H9 (cell line): ENCODE measurements at regions not wholly inside any gene's neighbourhood (a gene's known extent, or its start where the extent isn't known, plus 50 kb on each side); places are given as distances from the start of the nearest gene placed in this dataset.

Experiments used
- DNase-seq: peaks from one replicate; pipeline ENCODE4 v3.0.0-alpha.2; 2017
- H2AFZ ChIP-seq: one replicate; pipeline ENCODE4 v1.6.1; 2013; ENCODE audit warnings: mild to moderate bottlenecking, low read length, control low read depth, moderate library complexity
- H2AK5ac ChIP-seq: 2 replicates; pipeline ENCODE4 v1.6.1; 2013; ENCODE audit warnings: low read length, control low read depth, mixed read lengths; ENCODE audit not compliant: insufficient read length
- H2BK120ac ChIP-seq: one replicate; pipeline ENCODE4 v1.6.1; 2013; ENCODE audit warnings: low read depth, mild to moderate bottlenecking, low read length, control low read depth, inconsistent platforms; ENCODE audit not compliant: poor library complexity, severe bottlenecking
- H2BK12ac ChIP-seq: 2 replicates; pipeline ENCODE4 v1.6.1; 2013; ENCODE audit warnings: low read length, control low read depth, mixed read lengths, low read depth; ENCODE audit not compliant: insufficient read length
- H2BK15ac ChIP-seq: 2 replicates; pipeline ENCODE4 v1.6.1; 2013; ENCODE audit warnings: low read depth, low read length, control low read depth
- H2BK20ac ChIP-seq: one replicate; pipeline ENCODE4 v1.6.1; 2013; ENCODE audit warnings: low read depth, mild to moderate bottlenecking, low read length, control low read depth, inconsistent platforms; ENCODE audit not compliant: poor library complexity, severe bottlenecking
- H2BK5ac ChIP-seq: 2 replicates; pipeline ENCODE4 v1.6.1; 2013; ENCODE audit warnings: low read length, control low read depth, mixed read lengths; ENCODE audit not compliant: insufficient read length
- H3K14ac ChIP-seq: 2 replicates; pipeline ENCODE4 v1.6.1; 2013; ENCODE audit warnings: low read length, control low read depth; ENCODE audit not compliant: insufficient read depth
- H3K18ac ChIP-seq: 2 replicates; pipeline ENCODE4 v1.6.1; 2013; ENCODE audit warnings: low read depth, mild to moderate bottlenecking, mixed read lengths, low read length, control low read depth; ENCODE audit not compliant: insufficient read length
- H3K23ac ChIP-seq: 2 replicates; pipeline ENCODE4 v1.6.1; 2013; ENCODE audit warnings: low read length, control low read depth, mixed read lengths, low read depth; ENCODE audit not compliant: insufficient read length
- H3K23me2 ChIP-seq: 2 replicates; pipeline ENCODE4 v1.6.1; 2013; ENCODE audit warnings: low read depth, mild to moderate bottlenecking, mixed read lengths, low read length, control low read depth; ENCODE audit not compliant: insufficient read length, poor library complexity, severe bottlenecking
- H3K27ac ChIP-seq: 2 replicates; pipeline ENCODE4 v1.5.1; 2013; ENCODE audit warnings: low read length, control low read depth, mixed read lengths, low read depth; ENCODE audit not compliant: insufficient read length
- H3K27me3 ChIP-seq: 2 replicates; pipeline ENCODE4 v1.6.1; 2013; ENCODE audit warnings: low read length, control low read depth, inconsistent platforms; ENCODE audit not compliant: insufficient read depth
- H3K4ac ChIP-seq: 2 replicates; pipeline ENCODE4 v1.6.1; 2013; ENCODE audit warnings: low read depth, mild to moderate bottlenecking, control low read depth, inconsistent platforms, low read length, moderate library complexity
- H3K4me1 ChIP-seq: 2 replicates; pipeline ENCODE4 v1.6.1; 2013; ENCODE audit warnings: low read length, control low read depth, inconsistent platforms; ENCODE audit not compliant: insufficient read depth
- H3K4me2 ChIP-seq: 2 replicates; pipeline ENCODE4 v1.6.1; 2013; ENCODE audit warnings: low read length, control low read depth, mixed read lengths; ENCODE audit not compliant: insufficient read length, insufficient read depth
- H3K56ac ChIP-seq: 2 replicates; pipeline ENCODE4 v1.6.1; 2013; ENCODE audit warnings: low read depth, mild to moderate bottlenecking, mixed read lengths, low read length, control low read depth; ENCODE audit not compliant: insufficient read length
- H3K79me1 ChIP-seq: 2 replicates; pipeline ENCODE4 v1.6.1; 2013; ENCODE audit warnings: low read depth, mild to moderate bottlenecking, moderate library complexity, low read length, control low read depth, inconsistent platforms; ENCODE audit not compliant: insufficient read depth, poor library complexity, severe bottlenecking
- H3K79me2 ChIP-seq: 2 replicates; pipeline ENCODE4 v1.6.1; 2013; ENCODE audit warnings: low read length, control low read depth, inconsistent platforms; ENCODE audit not compliant: insufficient read depth
- H3K9ac ChIP-seq: 2 replicates; pipeline ENCODE4 v1.6.1; 2013; ENCODE audit warnings: low read length, control low read depth, mixed read lengths; ENCODE audit not compliant: insufficient read length; ENCODE audit errors: extremely low read depth
- H3K9me3 ChIP-seq: one replicate; pipeline ENCODE4 v1.6.1; 2013; ENCODE audit warnings: low read depth, low read length, inconsistent platforms; ENCODE audit not compliant: control insufficient read depth
- H3T11ph ChIP-seq: one replicate; pipeline ENCODE4 v1.6.1; 2013; ENCODE audit warnings: mild to moderate bottlenecking, low read length, control low read depth, inconsistent platforms
- H4K20me1 ChIP-seq: one replicate; pipeline ENCODE4 v1.6.1; 2013; ENCODE audit not compliant: control insufficient read depth, insufficient read length, insufficient read depth
- H4K5ac ChIP-seq: 2 replicates; pipeline ENCODE4 v1.6.1; 2013; ENCODE audit warnings: low read depth, mild to moderate bottlenecking, mixed read lengths, low read length, control low read depth; ENCODE audit not compliant: insufficient read length
- H4K8ac ChIP-seq: replicated peaks from 2 replicates; pipeline ENCODE4 v1.6.1; 2013; ENCODE audit warnings: low read length, control low read depth, mixed read lengths, low read depth; ENCODE audit not compliant: insufficient read length
- H4K91ac ChIP-seq: 2 replicates; pipeline ENCODE4 v1.6.1; 2013; ENCODE audit warnings: low read depth, mild to moderate bottlenecking, moderate library complexity, mixed read lengths, low read length, control low read depth; ENCODE audit not compliant: insufficient read length
- H3K27ac Mint-ChIP-seq, 3 experiments: 2 replicates in 2 of 3; 3 replicates in 1 of 3; pipeline ENCODE4 v1.8.0; 2020 to 2021; ENCODE audit warnings: mixed read lengths in 3 of 3, mild to moderate bottlenecking in 1 of 3, moderate library complexity in 1 of 3
- H3K27me3 Mint-ChIP-seq: 2 replicates; pipeline ENCODE4 v1.8.0; 2021; ENCODE audit warnings: low read depth, mild to moderate bottlenecking, moderate library complexity, mixed read lengths
- H3K36me3 Mint-ChIP-seq, 3 experiments: 2 replicates in 2 of 3; 3 replicates in 1 of 3; pipeline ENCODE4 v1.8.0; 2020 to 2021; ENCODE audit warnings: low read depth in 3 of 3, mixed read lengths in 3 of 3; ENCODE audit not compliant: insufficient read depth in 1 of 3
- H3K4me1 Mint-ChIP-seq, 2 experiments: 2 replicates each; pipeline ENCODE4 v1.8.0; 2020; ENCODE audit warnings: mixed read lengths in 2 of 2
- H3K4me3 Mint-ChIP-seq, 2 experiments: 2 replicates in 1 of 2; 3 replicates in 1 of 2; pipeline ENCODE4 v1.8.0; 2020 to 2021; ENCODE audit warnings: mild to moderate bottlenecking in 2 of 2, mixed read lengths in 2 of 2, moderate library complexity in 1 of 2
- H3K9me3 Mint-ChIP-seq, 2 experiments: 2 replicates in 1 of 2; 3 replicates in 1 of 2; pipeline ENCODE4 v1.8.0; 2020; ENCODE audit warnings: mild to moderate bottlenecking in 2 of 2, mixed read lengths in 2 of 2, moderate library complexity in 1 of 2
- WGBS: extraction: QIAGEN DNeasy Blood & Tissue Kit; methylation state at CpG from one replicate; pipeline ENCODE4 v1.1.7; 2013; ENCODE audit warnings: missing lambda C conversion rate, low lambda C conversion rate, mixed read lengths; ENCODE audit not compliant: insufficient read length; ENCODE audit errors: extremely low coverage; 5-methylcytosine and 5-hydroxymethylcytosine counted together
- TF ChIP-seq, protein P1 (sequence below): fragments of 200-600 bp; sonication (generic); conservative IDR thresholded peaks from 3 replicates; pipeline ENCODE4 v1.8.0; 2021; ENCODE audit warnings: antibody characterized with exemption, mild to moderate bottlenecking

DNA sequence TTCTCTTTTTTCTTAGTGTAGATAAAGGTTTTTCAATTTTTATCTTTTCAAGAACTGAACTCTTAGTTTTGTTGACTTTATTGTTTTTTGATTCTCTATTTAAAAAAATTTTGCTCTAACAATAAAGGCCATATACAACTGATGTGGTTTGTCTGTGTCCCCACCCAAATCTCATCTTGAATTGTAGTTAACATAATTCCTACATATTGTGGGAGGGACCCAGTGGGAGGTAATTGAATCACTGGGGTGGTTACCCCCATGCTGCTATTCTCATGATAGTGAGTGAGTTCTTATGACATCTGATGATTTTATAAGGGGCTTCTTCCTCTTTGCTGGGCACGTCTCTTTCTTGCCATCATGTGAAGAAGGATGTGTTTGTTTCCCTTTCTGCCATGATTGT, 199.8 kb downstream of the DHX35 start:
- H3K4me1 ChIP-seq: no peaks in the 10 kb centered on the region
- no peak overlapping the region for H3K9ac ChIP-seq
- H3K27me3 ChIP-seq: no peaks in the 10 kb centered on the region
- peaks cover 2% of the 10 kb centered on the region; the same call in 1 of the 2 replicates for H3K27me3 Mint-ChIP-seq
- peaks cover 0 to 4% of the 10 kb centered on the region in 2 experiments; a peak in 1 of 4 replicates for H3K4me1 Mint-ChIP-seq
- no peaks in the 10 kb centered on the region for H3K79me1 ChIP-seq
- H2AFZ ChIP-seq: no peak overlapping the region
- no peaks in the 10 kb centered on the region for H4K20me1 ChIP-seq
- no peak overlapping the region for H4K5ac ChIP-seq
- H2BK15ac ChIP-seq: no peak overlapping the region
- no peak overlapping the region for H2BK5ac ChIP-seq
- H2BK20ac ChIP-seq: no peak overlapping the region
- H3K14ac ChIP-seq: no peak overlapping the region
- H3K4me3 Mint-ChIP-seq: no peak overlapping the region
- H3K27ac Mint-ChIP-seq: no peak overlapping the region
- H3K9me3 Mint-ChIP-seq: no peaks in the 10 kb centered on the region
- H3K9me3 ChIP-seq: no peaks in the 10 kb centered on the region
- H2BK120ac ChIP-seq: no peak overlapping the region
- no peaks in the 10 kb centered on the region for H3K36me3 Mint-ChIP-seq
- no peak overlapping the region for H3K4ac ChIP-seq
- no peak overlapping the region for H4K91ac ChIP-seq
- H2BK12ac ChIP-seq: no peak overlapping the region
- H3T11ph ChIP-seq: no peak overlapping the region
- WGBS: no CpG with 5 or more reads among the region's 1 CpG
- no peak overlapping the region for H4K8ac ChIP-seq
- TF ChIP-seq, protein P1, sequence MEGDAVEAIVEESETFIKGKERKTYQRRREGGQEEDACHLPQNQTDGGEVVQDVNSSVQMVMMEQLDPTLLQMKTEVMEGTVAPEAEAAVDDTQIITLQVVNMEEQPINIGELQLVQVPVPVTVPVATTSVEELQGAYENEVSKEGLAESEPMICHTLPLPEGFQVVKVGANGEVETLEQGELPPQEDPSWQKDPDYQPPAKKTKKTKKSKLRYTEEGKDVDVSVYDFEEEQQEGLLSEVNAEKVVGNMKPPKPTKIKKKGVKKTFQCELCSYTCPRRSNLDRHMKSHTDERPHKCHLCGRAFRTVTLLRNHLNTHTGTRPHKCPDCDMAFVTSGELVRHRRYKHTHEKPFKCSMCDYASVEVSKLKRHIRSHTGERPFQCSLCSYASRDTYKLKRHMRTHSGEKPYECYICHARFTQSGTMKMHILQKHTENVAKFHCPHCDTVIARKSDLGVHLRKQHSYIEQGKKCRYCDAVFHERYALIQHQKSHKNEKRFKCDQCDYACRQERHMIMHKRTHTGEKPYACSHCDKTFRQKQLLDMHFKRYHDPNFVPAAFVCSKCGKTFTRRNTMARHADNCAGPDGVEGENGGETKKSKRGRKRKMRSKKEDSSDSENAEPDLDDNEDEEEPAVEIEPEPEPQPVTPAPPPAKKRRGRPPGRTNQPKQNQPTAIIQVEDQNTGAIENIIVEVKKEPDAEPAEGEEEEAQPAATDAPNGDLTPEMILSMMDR: no peak
- no peak overlapping the region for H3K27ac ChIP-seq
- H3K23me2 ChIP-seq: no peaks in the 10 kb centered on the region
- no peaks in the 10 kb centered on the region for H3K79me2 ChIP-seq
- no peak overlapping the region for H3K4me2 ChIP-seq
- no peak overlapping the region for H2AK5ac ChIP-seq
- DNase-seq: no peak
- no peak overlapping the region for H3K23ac ChIP-seq
- no peak overlapping the region for H3K18ac ChIP-seq
- H3K56ac ChIP-seq: no peak overlapping the region
